ENCODE measurements at regions not wholly inside any gene's neighbourhood (a gene's known extent, or its start where the extent isn't known, plus 50 kb on each side); places are given as distances from the start of the nearest gene placed in this dataset.
"Not testable (repeated sequence)": the region's sequence is repeated elsewhere in the genome, so short reads cannot be mapped to it uniquely, and the experiment has no call there.

DNA sequence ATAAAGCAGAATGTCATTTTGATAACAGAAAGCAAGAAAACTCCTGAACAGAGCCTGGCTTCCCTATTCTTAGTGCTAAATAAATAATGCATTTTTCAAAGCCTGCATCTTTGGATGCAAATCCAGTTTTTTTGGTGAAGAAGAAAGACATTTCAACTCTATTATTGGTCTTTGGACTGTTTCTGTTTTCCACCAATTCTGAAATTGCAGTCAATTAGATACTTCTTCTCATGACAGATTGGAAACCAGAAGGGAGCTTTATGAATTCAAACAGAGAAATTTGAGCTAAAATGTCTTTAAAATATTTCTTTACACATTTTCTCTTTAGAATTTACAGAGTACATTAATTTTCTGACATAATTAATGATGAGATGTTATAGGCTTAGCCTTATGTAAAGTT lies 189.8 kb downstream of the YTHDC2 start:
- no peak for TF ChIP-seq Cebpa-rat (IDR thresholded peaks at IDR 0.05)
- Histone ChIP-seq H3K36me3 (0 out of 22 replicates have a peak, but pooled peaks cover 0 to 3% (median 0%) of the 10 kb centered on the region in 11 experiments), H3K4me1 (no peaks in the 10 kb centered on the region), H3K9me3 (replicated peaks in 1 of 11) (peaks cover 20 to 44% (median 33%) of the 10 kb centered on the region in 11 experiments), H3K9ac (no peak overlapping the region), H3K27ac (no peak overlapping the region), H3K27me3 (no peaks in the 10 kb centered on the region), H4K20me1 (no peaks in the 10 kb centered on the region), H3K4me3 (no peak overlapping the region), H3K4me2 (no peak overlapping the region)

- Histone ChIP-seq H3K4me2 (no peak overlapping the region), H3K4me3 (no peak overlapping the region), H4K20me1 (no peaks in the 10 kb centered on the region), H3K4me1 (peaks cover 0 to 4% (median 0%) of the 10 kb centered on the region in 10 experiments; a peak in 1 of 20 replicates), H3K27me3 (no peaks in the 10 kb centered on the region), H3K9me3 (replicated peaks in 1 of 11) (peaks cover 20 to 36% (median 31%) of the 10 kb centered on the region in 11 experiments), H3K9ac (no peak overlapping the region), H3K27ac (no peak overlapping the region), H3K36me3 (0 out of 22 replicates have a peak, but pooled peaks cover 0 to 3% (median 0%) of the 10 kb centered on the region in 11 experiments)
- no peak for TF ChIP-seq Cebpa-rat (IDR thresholded peaks at IDR 0.05)
These were observed 192.2 kb downstream of the YTHDC2 start for GRCh38 chr5:113705657-113706056.

DNA sequence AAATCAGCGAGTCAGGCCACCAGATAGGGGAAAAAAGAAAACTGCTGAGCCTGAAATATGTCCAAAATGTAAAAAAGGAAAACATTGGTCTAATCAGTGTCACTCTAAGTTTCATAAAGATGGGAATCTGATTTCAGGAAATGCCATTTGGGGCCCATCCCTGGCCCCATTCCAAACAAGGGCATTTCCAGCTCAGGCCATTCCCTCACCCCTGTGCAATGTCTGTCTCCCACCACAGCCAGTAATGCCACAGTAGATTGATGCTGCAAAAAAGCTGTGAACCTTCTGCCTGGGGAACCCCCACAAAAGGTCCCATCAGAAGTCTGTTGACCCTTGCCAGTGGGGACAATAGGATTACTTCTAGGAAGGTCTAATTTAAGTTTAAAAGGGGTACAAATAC lies 199.6 kb downstream of the YTHDC2 start:
- Histone ChIP-seq H3K4me3 (no peak overlapping the region), H3K4me1 (peaks cover 0 to 4% (median 0%) of the 10 kb centered on the region in 10 experiments; a peak in 1 of 20 replicates), H3K36me3 (no peaks in the 10 kb centered on the region), H3K4me2 (no peak overlapping the region), H3K9ac (no peak overlapping the region), H3K27ac (no peak overlapping the region), H3K27me3 (no peaks in the 10 kb centered on the region), H3K9me3 (replicated peaks in 1 of 11) (peaks cover 29 to 46% (median 37%) of the 10 kb centered on the region in 11 experiments), H4K20me1 (no peaks in the 10 kb centered on the region)
- no peak for TF ChIP-seq Cebpa-rat (IDR thresholded peaks at IDR 0.05)

DNA sequence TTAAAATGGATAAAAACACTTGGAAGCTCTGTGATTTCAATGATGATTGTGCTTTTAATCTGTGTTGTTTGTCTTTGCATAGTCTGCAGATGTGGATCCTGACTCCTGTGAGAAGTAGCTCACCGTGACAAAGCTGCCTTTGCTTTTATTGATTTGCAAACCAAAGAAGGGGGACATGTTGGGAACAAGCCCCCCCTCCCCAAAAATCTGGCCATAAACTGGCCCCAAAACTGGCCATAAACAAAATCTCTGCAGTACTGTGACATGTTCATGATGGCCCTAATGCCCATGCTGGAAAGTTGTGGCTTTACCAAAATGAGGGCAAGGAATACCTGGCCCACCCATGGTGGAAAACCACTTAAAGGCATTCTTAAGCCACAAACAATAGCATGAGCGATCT lies 202.4 kb downstream of the YTHDC2 start:
- H3K9ac ChIP-seq, H3K27me3 ChIP-seq, H3K4me2 ChIP-seq, H3K4me1 ChIP-seq, H3K27ac ChIP-seq, H3K4me3 ChIP-seq, H3K36me3 ChIP-seq, H4K20me1 ChIP-seq: not testable (repeated sequence)
- H3K9me3 ChIP-seq (replicated peaks in 1 of 11): peaks cover 29 to 51% (median 37%) of the 10 kb centered on the region in 11 experiments

- Histone ChIP-seq H3K4me3 (no peak overlapping the region), H3K36me3 (no peaks in the 10 kb centered on the region), H3K27me3 (no peaks in the 10 kb centered on the region), H3K4me1 (no peaks in the 10 kb centered on the region), H3K9me3 (replicated peaks in 1 of 11) (peaks cover 29 to 38% (median 32%) of the 10 kb centered on the region in 11 experiments), H3K9ac (no peak overlapping the region), H4K20me1 (no peaks in the 10 kb centered on the region), H3K4me2 (no peak overlapping the region), H3K27ac (no peak overlapping the region)
- no peak for TF ChIP-seq Cebpa-rat (IDR thresholded peaks at IDR 0.05)
These were observed 206.1 kb downstream of the YTHDC2 start for GRCh38 chr5:113719549-113719948.

- Histone ChIP-seq H3K27me3 (no peaks in the 10 kb centered on the region), H3K4me3 (no peak overlapping the region), H4K20me1 (no peaks in the 10 kb centered on the region), H3K4me1 (no peaks in the 10 kb centered on the region), H3K4me2 (no peak overlapping the region), H3K9me3 (replicated peaks in 1 of 11) (peaks cover 14 to 22% (median 16%) of the 10 kb centered on the region in 11 experiments), H3K36me3 (no peaks in the 10 kb centered on the region), H3K27ac (no peak overlapping the region), H3K9ac (no peak overlapping the region)
- no peak for TF ChIP-seq Cebpa-rat (IDR thresholded peaks at IDR 0.05)
These were observed 207.7 kb downstream of the YTHDC2 start for GRCh38 chr5:113721171-113721570.

DNA sequence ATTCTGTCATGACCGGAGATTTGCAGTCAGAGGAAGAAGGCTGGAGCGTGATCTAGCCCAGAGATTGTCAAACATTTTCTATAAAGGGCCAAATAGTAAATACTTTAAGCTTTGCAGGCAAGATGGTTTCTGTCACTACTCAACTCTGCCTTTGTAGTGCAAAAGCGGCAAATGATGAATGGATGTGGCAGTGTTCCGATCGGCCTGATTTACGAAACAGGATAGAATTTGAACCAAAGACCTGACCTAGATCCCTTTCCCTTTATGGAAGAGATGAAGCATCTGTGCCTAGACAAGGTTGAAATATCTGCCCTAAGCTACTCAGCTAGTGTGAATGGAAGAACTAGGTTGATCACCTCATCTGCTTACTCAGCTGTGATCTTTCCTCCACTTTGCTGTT lies 209.5 kb downstream of the YTHDC2 start:
- Histone ChIP-seq H3K36me3 (no peaks in the 10 kb centered on the region), H3K4me1 (no peaks in the 10 kb centered on the region), H3K4me3 (no peak overlapping the region), H3K27ac (no peak overlapping the region), H3K9ac (no peak overlapping the region), H4K20me1 (no peaks in the 10 kb centered on the region), H3K27me3 (no peaks in the 10 kb centered on the region), H3K4me2 (no peak overlapping the region), H3K9me3 (replicated peaks in 1 of 11) (peaks cover 0 to 4% (median 0%) of the 10 kb centered on the region in 11 experiments; a peak in 4 of 22 replicates)
- no peak for TF ChIP-seq Cebpa-rat (IDR thresholded peaks at IDR 0.05)

- TF ChIP-seq Cebpa-rat (IDR thresholded peaks at IDR 0.05): no peak
- Histone ChIP-seq H3K36me3 (no peaks in the 10 kb centered on the region), H3K27ac (no peak overlapping the region), H3K4me2 (no peak overlapping the region), H4K20me1 (no peaks in the 10 kb centered on the region), H3K4me3 (no peak overlapping the region), H3K9me3 (replicated peaks in 1 of 11) (peaks cover 0 to 5% (median 0%) of the 10 kb centered on the region in 11 experiments; a peak in 1 of 22 replicates), H3K27me3 (no peaks in the 10 kb centered on the region), H3K4me1 (no peaks in the 10 kb centered on the region), H3K9ac (no peak overlapping the region)
These were observed 222.3 kb downstream of the YTHDC2 start for GRCh38 chr5:113735751-113736150.

DNA sequence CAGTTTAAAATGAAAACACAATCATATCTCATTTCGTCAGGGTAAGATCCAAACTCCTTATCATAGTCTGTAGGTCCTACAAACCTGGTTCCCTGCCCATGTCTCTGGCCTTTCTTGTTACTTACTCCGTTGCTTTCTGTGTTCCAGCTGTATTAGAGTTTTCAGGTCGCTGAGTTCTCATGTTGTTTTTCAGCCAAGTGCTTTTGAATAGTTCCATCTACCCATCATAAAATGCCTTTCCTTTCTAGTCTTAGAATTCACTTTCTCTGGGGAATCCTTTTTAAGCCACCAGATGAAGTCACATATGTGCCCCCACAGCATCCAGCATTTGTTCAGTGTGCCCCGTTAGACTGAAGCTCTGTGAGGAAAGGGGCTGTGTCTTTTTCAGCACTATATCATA lies 228.7 kb downstream of the YTHDC2 start:
- Histone ChIP-seq H3K4me3 (no peak overlapping the region), H3K36me3 (no peaks in the 10 kb centered on the region), H3K27ac (no peak overlapping the region), H3K4me1 (no peaks in the 10 kb centered on the region), H3K9ac (no peak overlapping the region), H3K9me3 (replicated peaks in 1 of 11) (no peaks in the 10 kb centered on the region), H4K20me1 (no peaks in the 10 kb centered on the region), H3K27me3 (no peaks in the 10 kb centered on the region), H3K4me2 (no peak overlapping the region)
- TF ChIP-seq Cebpa-rat (IDR thresholded peaks at IDR 0.05): no peak

DNA sequence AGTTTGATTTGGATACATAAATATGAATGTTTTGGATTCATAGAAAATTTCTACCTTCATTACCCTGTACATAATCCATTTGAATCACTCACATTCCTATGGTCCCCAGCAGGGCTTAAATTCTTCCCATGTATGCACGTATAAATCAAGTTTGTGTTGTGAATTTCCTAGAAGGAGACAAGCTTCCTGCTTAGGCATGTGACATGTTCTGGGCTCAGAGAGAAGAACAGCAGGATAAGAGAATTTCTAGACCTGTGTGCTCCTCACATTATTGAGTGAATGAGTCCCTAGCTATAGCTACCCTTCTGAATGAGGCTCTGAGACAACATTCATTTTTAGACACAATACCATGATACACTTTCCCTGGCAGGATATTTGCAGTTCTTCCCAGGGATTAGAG lies 229.1 kb downstream of the YTHDC2 start:
- Histone ChIP-seq H3K9me3 (replicated peaks in 1 of 11) (no peaks in the 10 kb centered on the region), H3K4me3 (no peak overlapping the region), H3K4me1 (no peaks in the 10 kb centered on the region), H3K27ac (no peak overlapping the region), H3K9ac (no peak overlapping the region), H3K36me3 (no peaks in the 10 kb centered on the region), H3K27me3 (no peaks in the 10 kb centered on the region), H3K4me2 (no peak overlapping the region), H4K20me1 (no peaks in the 10 kb centered on the region)
- no peak for TF ChIP-seq Cebpa-rat (IDR thresholded peaks at IDR 0.05)

All from BLaER1 treated with 17β-estradiol and CSF1 and Interleukin-3, amounts not matched to agents 10 nM and 100 nM (cell line).